Ascending aorta (tissue), 2 donors: ENCODE measurements at regions not wholly inside any gene's neighbourhood (a gene's known extent, or its start where the extent isn't known, plus 50 kb on each side); places are given as distances from the start of the nearest gene placed in this dataset.
"Not testable (repeated sequence)": the region's sequence is repeated elsewhere in the genome, so short reads cannot be mapped to it uniquely, and the experiment has no call there.

Experiments used
- DNase-seq, 2 donors: peaks; one replicate each; pipeline ENCODE4 v3.0.0-alpha.2; 2019; ENCODE audit warnings: low spot score in 2 of 2
- H3K27ac ChIP-seq, 2 donors: fragments of 200-600 bp; sonication (generic); one replicate each; pipeline ENCODE4 v1.5.1; 2016 to 2017; ENCODE audit warnings: mild to moderate bottlenecking in 1 of 2
- H3K27me3 ChIP-seq: fragments of 200-600 bp; sonication (generic); one replicate; pipeline ENCODE4 v1.5.1; 2017
- H3K36me3 ChIP-seq, 2 donors: fragments of 200-600 bp; sonication (generic); one replicate each; pipeline ENCODE4 v1.5.1; 2016
- H3K4me1 ChIP-seq, 2 donors: fragments of 200-600 bp; sonication (generic); one replicate each; pipeline ENCODE4 v1.5.1; 2016 to 2017; ENCODE audit warnings: mild to moderate bottlenecking in 1 of 2
- H3K4me3 ChIP-seq, 2 donors: fragments of 200-600 bp; sonication (generic); one replicate each; pipeline ENCODE4 v1.5.1; 2016 to 2017; ENCODE audit warnings: mild to moderate bottlenecking in 1 of 2
- H3K9me3 ChIP-seq, 2 donors: fragments of 200-600 bp; sonication (generic); one replicate each; pipeline ENCODE4 v1.5.1; 2016
- CTCF ChIP-seq, 3 experiments: fragments of 200-600 bp in 2 of 3; fragments of 450-650 bp in 1 of 3; sonication (generic) in 2 of 3; IDR thresholded peaks; one replicate each; pipeline ENCODE4 v1.5.1; 2016 to 2019; ENCODE audit warnings: antibody characterized with exemption in 3 of 3, mild to moderate bottlenecking in 1 of 3, moderate library complexity in 1 of 3
- intact Hi-C: fragments of 100-400 bp; cut with DNase I; formaldehyde crosslinking; loops from one replicate; pipeline ENCODE4 v1.15.1; 2023

GRCh38 chr18:34953212-34953611 lies 88.0 kb upstream of the MAPRE2 start:
- intact Hi-C loops: no loop called here
- Histone ChIP-seq H3K4me3 (no peak overlapping the region), H3K27me3 (no peaks in the 10 kb centered on the region), H3K9me3 (no peaks in the 10 kb centered on the region), H3K4me1 (peaks cover 0 to 2% of the 10 kb centered on the region in 2 donors), H3K36me3 (no peaks in the 10 kb centered on the region), H3K27ac (no peak overlapping the region)
- no peak for DNase-seq
- TF ChIP-seq CTCF (IDR thresholded peaks at IDR 0.05): no peak

- intact Hi-C loops: not testable (repeated sequence)
Measured at GRCh38 chr18:34955494-34955893, 85.7 kb upstream of the MAPRE2 start.

GRCh38 chr18:34956663-34957062 lies 84.5 kb upstream of the MAPRE2 start:
- intact Hi-C loops: no loop called here
- Histone ChIP-seq H3K36me3 (no peaks in the 10 kb centered on the region), H3K9me3 (no peaks in the 10 kb centered on the region), H3K27me3 (no peaks in the 10 kb centered on the region), H3K27ac (no peak overlapping the region), H3K4me1 (peaks cover 0 to 2% of the 10 kb centered on the region in 2 donors), H3K4me3 (no peak overlapping the region)
- DNase-seq: no peak
- no peak for TF ChIP-seq CTCF (IDR thresholded peaks at IDR 0.05)

More at GRCh38 chr18:34955494-34955893, 85.7 kb upstream of the MAPRE2 start:
- not testable (repeated sequence) for H3K4me1 ChIP-seq, H3K27ac ChIP-seq, H3K4me3 ChIP-seq, DNase-seq, H3K36me3 ChIP-seq, H3K27me3 ChIP-seq, H3K9me3 ChIP-seq

GRCh38 chr18:34957119-34957863 lies 83.9 kb upstream of the MAPRE2 start:
- TF ChIP-seq CTCF (IDR thresholded peaks at IDR 0.05): no peak
- intact Hi-C loops: no loop called here
- no peaks in the 10 kb centered on the region for H3K36me3 ChIP-seq
- no peak overlapping the region for H3K4me3 ChIP-seq
- peak overlapping the region in 1 of 2 donors; percentile 27 for H3K27ac ChIP-seq
- no peaks in the 10 kb centered on the region for H3K27me3 ChIP-seq
- H3K4me1 ChIP-seq: peaks cover 0 to 2% of the 10 kb centered on the region in 2 donors
- no peaks in the 10 kb centered on the region for H3K9me3 ChIP-seq
- no peak for DNase-seq

- intact Hi-C loops: no loop called here
- no peak overlapping the region for H3K4me3 ChIP-seq
- H3K36me3 ChIP-seq: no peaks in the 10 kb centered on the region
- DNase-seq: no peak
- TF ChIP-seq CTCF (IDR thresholded peaks at IDR 0.05): no peak
- no peaks in the 10 kb centered on the region for H3K9me3 ChIP-seq
- peaks cover 0 to 2% of the 10 kb centered on the region in 2 donors for H3K4me1 ChIP-seq
- no peaks in the 10 kb centered on the region for H3K27me3 ChIP-seq
- no peak overlapping the region for H3K27ac ChIP-seq
Measured at GRCh38 chr18:34957864-34958259, 83.4 kb upstream of the MAPRE2 start.

GRCh38 chr18:34959211-34959829 lies 81.9 kb upstream of the MAPRE2 start:
- Histone ChIP-seq H3K4me1 (peaks cover 0 to 2% of the 10 kb centered on the region in 2 donors), H3K36me3 (no peaks in the 10 kb centered on the region), H3K9me3 (no peaks in the 10 kb centered on the region), H3K27ac (no peak overlapping the region), H3K27me3 (no peaks in the 10 kb centered on the region), H3K4me3 (no peak overlapping the region)
- DNase-seq: no peak
- intact Hi-C loops: no loop called here
- no peak for TF ChIP-seq CTCF (IDR thresholded peaks at IDR 0.05)
